Psoas muscle (tissue), 7 donors: ENCODE measurements at regions not wholly inside any gene's neighbourhood (a gene's known extent, or its start where the extent isn't known, plus 50 kb on each side); places are given as distances from the start of the nearest gene placed in this dataset.

ENCODE experiments used
- ATAC-seq, 4 donors: fragments of 200-7000 bp; cut with Tn5 transposase; one replicate each; pipeline ENCODE4 v1.9.1; 2020; ENCODE audit warnings: moderate library complexity in 3 of 4, mild to moderate bottlenecking in 2 of 4
- DNase-seq, 2 donors: peaks; one replicate each; pipeline ENCODE4 v3.0.0-alpha.2; 2020
- H3K27ac ChIP-seq: fragments of 200-600 bp; one replicate; pipeline ENCODE4 v1.8.0; 2022
- H3K27me3 ChIP-seq, 3 donors: fragments of 200-600 bp in 1 of 3; one replicate each; pipeline versions ENCODE4 v1.6.1 to v1.8.0; 2013 to 2022; ENCODE audit warnings: low read length in 2 of 3, mild to moderate bottlenecking in 2 of 3, moderate library complexity in 1 of 3; ENCODE audit not compliant: insufficient read depth in 3 of 3
- H3K36me3 ChIP-seq, 2 donors: fragments of 200-600 bp in 1 of 2; one replicate each; pipeline versions ENCODE4 v1.6.1 to v1.8.0; 2013 to 2022; ENCODE audit warnings: low read depth in 1 of 2, mild to moderate bottlenecking in 1 of 2, moderate library complexity in 1 of 2; ENCODE audit not compliant: insufficient read depth in 1 of 2
- H3K4me1 ChIP-seq: fragments of 200-600 bp; one replicate; pipeline ENCODE4 v1.8.0; 2022
- H3K4me3 ChIP-seq: fragments of 200-600 bp; one replicate; pipeline ENCODE4 v1.8.0; 2022; ENCODE audit warnings: mild to moderate bottlenecking
- H3K9me3 ChIP-seq: fragments of 200-600 bp; one replicate; pipeline ENCODE4 v1.8.0; 2022
- CTCF ChIP-seq: fragments of 200-600 bp; IDR thresholded peaks from one replicate; pipeline ENCODE4 v1.8.0; 2022; ENCODE audit warnings: antibody characterized with exemption
- WGBS, 3 donors: extraction: QIAGEN DNeasy Blood & Tissue Kit; methylation state at CpG; one replicate each; pipeline versions ENCODE4 v1.1.6 to v1.1.7; 2013; 5-methylcytosine and 5-hydroxymethylcytosine counted together
- intact Hi-C, 2 donors: fragments of 100-400 bp; cut with DNase I; formaldehyde crosslinking; loops; one replicate each; pipeline versions ENCODE4 v1.11.0 to v1.14.2; 2022
- donor health status: healthy with polysubstance abuse.
- donor health status: DM: no; HTN: no; CAD: no; lungs with moderate emphysema.
- donor health status: Bipolar disorder and iron deficiency.
- donor health status: healthy.
- donor health status: DM: yes; HTN: yes; CAD: no.
- donor health status: DM: no; HTN: no; CAD: no.
- donor health status: DM: yes; HTN: yes; CAD: no.

- 67 to 80% (median 75%) methylated on average over 3 of the region's 3 CpGs for WGBS, 3 donors
- TF ChIP-seq CTCF, result no peak
- intact Hi-C loops, result no loop called here
- H3K36me3 ChIP-seq, result no peaks in the 10 kb centered on the region
- H3K9me3 ChIP-seq, result no peaks in the 10 kb centered on the region
- H3K27ac ChIP-seq, result no peak overlapping the region
- no peaks in the 10 kb centered on the region for H3K27me3 ChIP-seq
- H3K4me1 ChIP-seq, result no peaks in the 10 kb centered on the region
- no peak for ATAC-seq
- no peak overlapping the region for H3K4me3 ChIP-seq
- no peak for DNase-seq
Measured at GRCh38 chrX:10773318-10773717, 152.9 kb upstream of the MID1 start.

GRCh38 chrX:10781847-10782530 lies 161.6 kb upstream of the MID1 start:
- Histone ChIP-seq H3K27ac (no peak overlapping the region), H3K36me3 (no peaks in the 10 kb centered on the region), H3K4me1 (no peaks in the 10 kb centered on the region), H3K4me3 (no peak overlapping the region), H3K27me3 (peaks cover 0 to 3% (median 0%) of the 10 kb centered on the region in 3 donors), H3K9me3 (no peaks in the 10 kb centered on the region)
- ATAC-seq (no peak), DNase-seq (no peak)
- intact Hi-C loops, result no loop called here
- 74 to 90% (median 83%) methylated on average over 9 of the region's 9 CpGs for WGBS, 3 donors
- no peak for TF ChIP-seq CTCF

DNA sequence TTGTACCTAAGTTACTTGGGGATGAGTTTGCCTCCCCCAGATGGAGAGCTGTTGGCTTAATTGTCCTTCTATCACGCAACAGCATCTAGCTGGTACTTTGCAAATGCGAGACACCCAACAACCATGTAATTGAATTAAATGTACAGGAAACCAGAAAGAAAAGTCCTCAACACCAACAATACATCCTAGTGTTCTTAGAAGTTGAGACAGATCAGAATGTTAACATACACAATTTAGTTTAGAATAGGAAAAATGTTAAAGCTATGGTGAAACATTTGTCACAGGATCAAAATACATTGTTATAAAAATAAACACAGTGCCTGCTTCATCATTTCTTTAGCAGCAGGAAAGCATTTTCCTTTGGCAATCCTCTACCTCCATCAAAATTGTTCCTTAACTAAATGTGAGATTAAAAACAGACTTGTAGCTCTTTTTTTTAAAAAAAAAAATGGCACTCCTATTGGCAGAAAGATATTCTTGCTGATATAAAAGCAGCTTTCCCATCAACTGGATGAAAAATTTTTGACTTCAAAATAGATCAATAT lies 163.1 kb upstream of the MID1 start:
- Histone ChIP-seq H3K4me1 (no peaks in the 10 kb centered on the region), H3K27me3 (peaks cover 0 to 3% (median 0%) of the 10 kb centered on the region in 3 donors), H3K4me3 (no peak overlapping the region), H3K36me3 (no peaks in the 10 kb centered on the region), H3K9me3 (no peaks in the 10 kb centered on the region), H3K27ac (no peak overlapping the region)
- 66 to 76% (median 70%) methylated on average over 2 of the region's 2 CpGs for WGBS, 3 donors
- DNase-seq (no peak), ATAC-seq (no peak)
- intact Hi-C loops, result no loop called here
- TF ChIP-seq CTCF, result no peak

DNA sequence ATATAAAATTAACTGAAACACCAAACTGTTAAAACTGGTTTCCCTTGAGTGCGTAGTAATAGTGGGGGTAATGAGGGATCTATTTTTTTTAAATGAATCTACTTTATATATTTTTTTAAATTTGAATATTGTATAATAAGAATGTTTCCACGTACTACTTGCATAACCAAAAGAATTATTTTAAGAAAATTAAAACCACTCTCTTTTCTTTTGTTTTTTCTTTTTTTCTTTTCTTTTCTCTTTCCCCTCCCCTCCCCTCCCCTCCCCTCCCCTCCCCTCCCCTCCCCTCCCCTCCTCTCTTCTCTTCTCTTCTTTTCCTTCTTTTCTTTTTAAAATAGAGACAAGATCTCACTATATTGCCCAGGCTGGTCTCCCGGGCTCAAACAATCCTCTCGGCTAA lies 166.9 kb upstream of the MID1 start:
- WGBS, 3 donors, result 77 to 98% (median 80%) methylated on average over 2 to 4 of the region's 4 CpGs
- no peak for ATAC-seq
- Histone ChIP-seq H3K27me3 (no peaks in the 10 kb centered on the region), H3K36me3 (no peaks in the 10 kb centered on the region), H3K9me3 (no peaks in the 10 kb centered on the region), H3K4me1 (no peaks in the 10 kb centered on the region), H3K4me3 (no peak overlapping the region), H3K27ac (no peak overlapping the region)
- no peak for DNase-seq
- no peak for TF ChIP-seq CTCF
- intact Hi-C loops, result no loop called here

- TF ChIP-seq CTCF, result no peak
- H3K4me1 ChIP-seq, result no peaks in the 10 kb centered on the region
- no peaks in the 10 kb centered on the region for H3K9me3 ChIP-seq
- 31 to 53% (median 40%) methylated on average over 1 of the region's 1 CpG for WGBS, 3 donors
- intact Hi-C loops, result no loop called here
- no peak overlapping the region for H3K27ac ChIP-seq
- no peaks in the 10 kb centered on the region for H3K27me3 ChIP-seq
- DNase-seq, result no peak
- no peak overlapping the region for H3K4me3 ChIP-seq
- no peak for ATAC-seq
- no peaks in the 10 kb centered on the region for H3K36me3 ChIP-seq
Measured at GRCh38 chrX:10794203-10794630, 173.8 kb upstream of the MID1 start.
